ENCODE measurements at regions not wholly inside any gene's neighbourhood (a gene's known extent, or its start where the extent isn't known, plus 50 kb on each side); places are given as distances from the start of the nearest gene placed in this dataset.
"Not testable (repeated sequence)": the region's sequence is repeated elsewhere in the genome, so short reads cannot be mapped to it uniquely, and the experiment has no call there.

DNA sequence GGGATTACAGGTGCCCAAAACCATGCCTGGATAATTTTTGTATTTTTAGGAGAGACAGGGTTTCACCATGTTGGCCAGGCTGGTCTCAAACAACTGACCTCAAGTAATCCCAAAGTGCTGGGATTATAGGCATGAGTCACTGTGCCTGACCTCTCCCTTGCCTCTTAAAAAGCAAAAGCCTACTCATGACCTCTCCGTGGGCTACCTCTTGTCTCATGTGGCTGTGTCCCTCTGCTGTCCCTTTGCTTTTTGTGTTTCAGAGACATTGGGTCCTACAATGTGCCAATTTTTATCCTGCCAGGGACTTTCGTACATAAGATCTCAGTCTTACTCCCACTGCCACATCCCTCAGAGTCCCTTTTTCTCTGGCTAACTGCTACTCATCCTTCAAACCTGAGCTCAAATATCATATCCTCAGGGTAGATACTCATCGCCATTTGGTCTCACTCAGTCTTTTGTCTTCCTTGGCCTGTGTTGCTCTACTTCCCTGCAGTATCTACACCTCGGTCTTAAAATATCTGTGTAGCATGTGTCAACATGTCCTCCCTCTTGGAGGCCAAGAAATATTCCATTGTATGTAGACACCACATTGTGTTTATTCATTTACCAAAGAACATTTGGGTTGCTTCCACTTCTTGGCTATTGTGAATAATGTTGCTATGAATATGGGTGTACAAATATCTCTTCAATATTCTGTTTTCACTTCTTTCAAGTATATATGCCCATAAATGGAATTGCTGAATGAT is 465.0 kb upstream of the KLF6 start:
- DNase-seq = no peak

- DNase-seq = no peak
Observed at GRCh38 chr10:4247379-4247778, 462.4 kb upstream of the KLF6 start.

DNA sequence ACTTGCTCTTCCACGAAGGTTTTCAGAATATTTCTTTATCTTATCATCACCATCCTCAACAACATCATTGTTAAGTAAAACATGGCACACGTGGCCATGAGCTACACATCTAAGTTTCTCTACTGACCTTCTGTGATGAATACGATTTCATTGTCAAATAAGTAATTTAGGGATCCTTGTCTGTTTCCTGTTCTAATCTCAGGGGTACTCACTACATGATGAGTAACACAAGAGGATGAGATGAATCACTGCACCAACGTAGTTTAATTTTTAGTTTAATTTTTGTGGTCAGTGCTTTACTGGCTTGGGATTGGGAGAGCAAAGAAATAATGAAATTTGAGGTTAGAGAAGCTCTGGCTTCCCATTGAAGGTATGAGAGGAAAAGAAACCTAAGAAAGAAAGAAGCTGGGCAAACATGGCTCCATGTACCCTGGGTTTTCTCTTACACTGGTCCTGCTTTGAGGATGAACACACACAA is 461.9 kb upstream of the KLF6 start:
- no peak for DNase-seq

- DNase-seq = no peak
Observed at GRCh38 chr10:4243651-4244050, 458.6 kb upstream of the KLF6 start.

DNA sequence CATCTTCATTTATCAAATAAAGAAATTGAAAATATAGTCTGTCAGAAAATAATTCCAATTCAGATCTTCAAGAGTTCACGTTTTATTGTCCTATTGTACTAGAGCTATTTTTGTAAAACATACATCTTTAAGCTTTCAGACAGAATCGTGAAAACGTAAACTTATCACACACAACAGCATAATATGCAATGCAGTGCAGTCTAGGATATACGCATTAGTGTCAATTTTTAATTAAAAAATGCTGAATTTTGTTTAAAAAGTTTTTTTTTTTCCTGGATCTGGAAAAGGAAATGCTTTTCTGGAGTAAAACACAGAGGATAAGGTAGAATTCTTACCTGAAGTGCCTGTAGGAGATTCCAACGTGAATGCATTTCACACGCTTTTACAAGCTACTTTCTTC is 458.2 kb upstream of the KLF6 start:
- DNase-seq = no peak

DNA sequence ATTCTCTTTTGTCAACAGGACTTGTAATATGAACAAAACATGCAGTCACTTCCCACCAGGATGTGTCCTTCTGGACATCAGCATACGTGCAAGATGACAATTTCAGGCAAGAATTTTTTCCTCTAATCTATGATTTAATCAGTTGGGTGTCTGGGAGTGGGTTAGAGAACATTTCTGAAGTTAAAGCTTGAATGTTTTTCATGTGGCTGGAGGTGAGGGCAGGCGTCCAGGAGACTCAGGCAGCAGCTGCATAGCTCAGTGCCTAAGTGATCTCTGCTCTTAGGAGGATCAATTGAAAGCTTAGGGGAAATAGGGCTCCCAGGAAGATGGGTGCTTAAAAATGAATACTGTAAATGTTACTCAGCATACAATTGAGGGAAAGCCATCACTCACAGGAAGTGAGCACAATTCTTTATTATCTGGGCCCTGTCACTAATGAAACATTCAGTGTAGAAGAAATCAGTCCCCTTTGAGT is 457.6 kb upstream of the KLF6 start:
- no peak for DNase-seq

- DNase-seq = no peak
Observed at GRCh38 chr10:4241724-4242345, 456.8 kb upstream of the KLF6 start.

DNA sequence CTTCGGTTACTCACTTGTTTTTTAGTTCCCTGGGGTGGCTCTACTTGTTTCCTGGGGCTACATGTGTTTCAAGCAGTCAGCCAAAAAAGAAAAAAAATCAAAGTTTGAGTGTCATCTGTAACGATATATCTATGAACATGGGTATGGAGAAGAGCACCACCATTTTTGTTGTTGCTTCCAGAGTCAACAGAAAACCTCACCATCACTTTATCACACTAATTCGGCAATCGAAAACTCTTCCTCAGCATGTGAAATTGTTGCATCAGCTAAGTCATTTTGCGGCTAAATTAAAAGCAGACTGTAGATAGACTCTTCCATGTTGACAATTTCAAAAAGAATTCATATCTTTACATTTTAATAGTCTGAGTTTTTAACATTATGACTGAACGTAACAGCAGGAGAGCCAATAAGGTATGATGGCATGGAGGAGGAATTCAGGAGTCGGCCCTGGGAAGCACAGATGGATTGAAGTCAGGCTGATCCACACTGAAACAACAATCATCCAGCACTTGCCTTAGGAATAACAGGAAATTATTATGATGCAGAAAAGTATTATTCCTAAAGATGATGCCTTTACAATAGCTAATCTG is 455.7 kb upstream of the KLF6 start:
- no peak for DNase-seq

DNA sequence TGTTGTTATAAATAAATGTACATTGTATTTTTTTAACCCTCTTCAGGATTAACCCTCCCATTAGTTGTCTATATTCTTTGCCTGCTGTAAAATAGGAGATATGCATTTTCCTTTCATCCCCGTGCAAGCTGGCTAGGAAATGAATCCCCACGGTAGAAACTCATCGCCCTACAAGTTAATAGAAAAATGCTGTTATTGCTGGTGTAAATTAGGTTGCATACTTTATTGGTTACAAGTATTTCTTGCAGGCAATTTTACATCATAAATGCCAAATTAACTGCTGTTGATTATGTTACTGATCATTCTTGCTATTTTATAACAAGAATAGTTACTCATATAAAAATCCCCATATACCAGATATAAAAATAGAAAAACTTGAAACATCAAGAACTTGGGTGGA is 454.2 kb upstream of the KLF6 start:
- DNase-seq = no peak

GRCh38 chr10:4236905-4237304 is 451.9 kb upstream of the KLF6 start:
- DNase-seq = not testable (repeated sequence)

DNA sequence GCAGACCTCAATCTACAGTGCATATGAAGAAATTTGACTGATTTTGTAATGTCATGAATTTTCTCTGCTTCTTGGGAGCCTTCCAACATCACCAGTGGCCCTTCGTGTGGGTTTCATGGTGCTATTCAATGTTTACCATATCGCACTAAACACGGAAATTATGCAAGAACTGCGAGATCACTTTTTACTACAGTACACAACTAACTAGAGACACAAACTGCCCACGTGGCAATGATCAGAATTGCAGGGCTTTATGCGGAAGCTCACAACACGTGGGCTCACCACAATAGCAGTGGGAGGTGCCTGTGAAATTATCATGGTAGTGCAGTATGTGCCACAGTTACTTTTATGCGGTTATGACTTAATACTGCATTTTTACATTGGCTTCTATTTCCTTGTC is 449.7 kb upstream of the KLF6 start:
- no peak for DNase-seq

DNA sequence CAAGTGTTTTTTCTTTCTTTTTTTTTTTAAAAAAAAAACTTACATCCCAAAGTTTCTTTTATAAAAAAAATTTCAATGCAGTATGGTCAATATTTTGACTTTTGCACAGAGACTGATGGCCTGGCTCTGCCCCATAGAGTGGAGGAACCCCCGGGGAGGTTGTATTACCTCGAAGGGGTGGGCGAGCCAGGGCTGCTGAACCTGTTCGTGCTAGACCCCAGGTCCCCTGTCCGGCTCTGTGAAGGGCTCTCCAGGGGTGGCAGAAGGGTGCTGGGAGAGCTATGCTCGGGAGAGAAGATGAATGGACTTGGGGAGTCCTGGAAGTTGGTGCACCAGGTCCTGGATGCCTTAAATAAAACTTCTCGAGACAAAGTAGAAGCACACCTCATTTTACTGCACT is 446.4 kb upstream of the KLF6 start:
- no peak for DNase-seq

DNA sequence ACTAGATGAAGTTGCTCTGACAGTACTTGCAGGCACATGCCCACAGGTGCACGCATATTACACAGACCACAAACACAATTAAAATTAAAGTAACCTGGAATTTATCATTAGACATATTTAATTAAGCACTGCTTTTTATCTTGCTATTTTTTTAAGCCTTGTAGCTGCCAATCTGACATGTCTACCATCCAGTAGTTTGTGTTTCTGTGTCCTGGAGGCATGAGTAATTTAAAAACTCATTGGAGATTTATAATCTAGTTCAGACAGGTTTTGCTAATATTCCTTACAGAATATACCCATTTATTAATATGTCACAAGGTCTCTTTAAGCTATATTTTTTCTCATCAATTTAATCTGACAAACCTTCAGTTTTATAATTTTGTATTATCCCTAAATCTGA is 445.0 kb upstream of the KLF6 start:
- DNase-seq = no peak

DNA sequence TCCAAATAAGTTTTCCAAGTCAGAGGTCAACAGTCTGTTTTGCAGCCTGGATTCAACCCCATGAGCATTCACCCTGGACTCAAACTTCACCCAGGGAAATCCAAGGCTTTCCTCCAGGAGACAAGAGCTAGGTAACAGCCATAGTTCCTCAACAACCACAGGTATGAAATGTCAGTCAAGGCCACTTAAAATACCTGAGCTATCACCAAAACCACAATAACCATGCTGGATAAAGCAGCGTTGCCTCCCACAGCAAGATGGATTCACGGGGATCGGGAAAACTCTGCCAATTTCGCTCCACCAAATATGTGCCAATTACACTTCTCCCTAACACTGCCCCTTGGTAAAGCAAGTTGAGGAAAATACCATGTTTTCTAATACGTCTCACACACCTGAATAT is 444.1 kb upstream of the KLF6 start:
- DNase-seq = no peak

GRCh38 chr10:4227586-4227985 is 442.6 kb upstream of the KLF6 start:
- no peak for DNase-seq

- no peak for DNase-seq
Observed at GRCh38 chr10:4226941-4227540, 442.0 kb upstream of the KLF6 start.

GRCh38 chr10:4224178-4224577 is 439.2 kb upstream of the KLF6 start:
- DNase-seq = no peak

- not testable (repeated sequence) for DNase-seq
Observed at GRCh38 chr10:4221310-4221709, 436.3 kb upstream of the KLF6 start.

DNA sequence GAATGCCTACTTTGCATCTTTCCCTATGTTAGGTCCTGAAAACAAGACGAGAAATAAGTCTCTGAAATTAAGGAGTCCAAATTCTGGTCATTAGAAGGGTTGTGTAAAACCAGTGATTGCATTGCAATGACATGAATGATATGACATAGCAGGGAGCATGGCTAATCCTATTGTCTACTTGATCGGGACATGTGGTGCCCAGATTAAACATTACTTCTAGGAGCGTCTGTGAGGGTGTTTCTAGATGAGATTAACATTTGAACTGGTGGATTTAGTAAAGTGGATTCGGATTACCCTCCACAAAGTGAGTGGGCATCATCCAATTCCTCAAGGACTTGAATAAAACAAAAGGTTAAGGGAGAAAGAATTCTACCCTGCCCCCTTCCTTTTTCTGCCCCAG is 434.9 kb upstream of the KLF6 start:
- DNase-seq = no peak

DNA sequence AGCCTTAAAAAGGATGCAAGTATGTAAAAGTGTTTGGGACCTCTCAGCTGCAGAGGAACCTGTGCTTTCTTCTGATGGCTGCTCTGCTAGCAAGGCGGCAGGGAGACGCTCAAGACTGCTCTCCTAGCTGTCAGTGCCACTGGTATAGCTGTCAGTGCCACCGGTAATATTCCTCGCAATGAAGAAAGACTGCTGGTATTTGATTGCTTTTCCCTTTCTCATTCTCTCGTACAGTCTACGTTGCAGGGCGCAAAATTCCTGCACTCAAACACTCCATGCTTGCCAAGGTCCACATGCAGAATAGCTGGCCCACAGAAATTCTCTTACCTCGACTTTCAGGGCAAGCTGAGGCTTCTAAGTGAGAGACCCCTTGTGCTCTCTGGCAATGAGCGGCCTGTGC is 432.6 kb upstream of the KLF6 start:
- DNase-seq = no peak

- no peak for DNase-seq
Observed at GRCh38 chr10:4217187-4217586, 432.2 kb upstream of the KLF6 start.

DNA sequence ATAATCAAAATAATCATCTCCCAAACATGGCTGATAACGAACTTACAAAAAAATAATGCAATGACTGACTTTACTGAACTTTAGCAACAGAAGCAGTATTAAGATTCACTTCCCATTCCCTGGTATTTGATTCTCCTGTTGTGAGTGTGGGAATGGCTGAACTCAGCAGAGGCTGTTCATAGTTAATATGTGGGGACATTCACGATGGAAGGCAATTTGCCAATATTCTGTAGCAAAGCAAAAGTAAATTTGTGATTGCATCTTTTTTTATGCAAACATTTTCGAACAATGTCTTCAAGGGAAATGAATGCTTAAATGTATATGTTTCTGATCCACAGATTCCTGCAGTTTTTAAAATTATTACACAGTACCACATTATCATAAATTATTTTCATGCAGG is 431.7 kb upstream of the KLF6 start:
- no peak for DNase-seq

DNA sequence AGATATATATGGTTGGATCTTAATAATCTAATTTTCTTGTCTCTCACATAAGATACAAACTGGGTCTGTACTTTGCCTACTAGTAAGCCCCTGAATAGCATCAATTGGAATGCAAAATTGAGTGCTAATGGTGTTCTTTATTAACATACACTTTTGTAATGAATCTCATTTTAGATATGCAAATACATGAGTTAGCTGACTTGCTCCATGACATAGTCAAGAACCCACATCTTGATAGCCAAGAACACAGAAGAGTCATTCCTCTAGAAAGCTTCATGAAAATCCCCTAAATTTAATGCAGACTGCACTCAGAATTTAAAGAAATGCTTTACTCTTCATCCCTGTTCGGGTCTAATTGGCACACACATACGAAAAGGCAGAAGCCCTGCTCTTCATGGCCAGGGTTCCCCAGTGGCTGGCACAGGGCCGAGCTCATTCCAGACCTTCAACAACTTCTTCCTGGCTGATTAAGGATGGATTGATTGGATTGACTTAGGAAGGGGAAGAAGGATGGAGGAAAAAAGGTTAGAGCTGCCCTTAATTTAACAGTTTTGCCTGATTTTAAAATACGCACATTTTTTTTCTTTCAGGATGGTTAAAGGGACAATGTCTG is 431.1 kb upstream of the KLF6 start:
- DNase-seq = no peak
